Neural progenitor cell (in vitro differentiated cells): ENCODE measurements at regions not wholly inside any gene's neighbourhood (a gene's known extent, or its start where the extent isn't known, plus 50 kb on each side); places are given as distances from the start of the nearest gene placed in this dataset.

Experiments
- DNase-seq: peaks from one replicate; pipeline ENCODE4 v3.0.0-alpha.2; 2016; ENCODE audit warnings: low spot score
- H2AFZ ChIP-seq: fragments of 200-600 bp; sonication (generic); replicated peaks from 2 replicates; pipeline ENCODE4 v1.6.1; 2016; ENCODE audit warnings: antibody characterized with exemption
- H3F3A ChIP-seq: fragments of 200-600 bp; sonication (generic); 2 replicates; pipeline ENCODE4 v1.6.1; 2016; ENCODE audit warnings: antibody characterized with exemption, low read depth
- H3K27ac ChIP-seq: fragments of 200-600 bp; sonication (generic); 2 replicates; pipeline ENCODE4 v1.5.1; 2016; ENCODE audit warnings: mild to moderate bottlenecking
- H3K27me3 ChIP-seq: fragments of 200-600 bp; sonication (generic); 2 replicates; pipeline ENCODE4 v1.6.1; 2016; ENCODE audit warnings: mild to moderate bottlenecking, moderate library complexity
- H3K36me3 ChIP-seq: fragments of 200-600 bp; sonication (generic); 2 replicates; pipeline ENCODE4 v1.5.1; 2016
- H3K4me1 ChIP-seq: fragments of 200-600 bp; sonication (generic); 2 replicates; pipeline ENCODE4 v1.6.1; 2016; ENCODE audit warnings: mixed run types
- H3K4me2 ChIP-seq: fragments of 200-600 bp; sonication (generic); 2 replicates; pipeline ENCODE4 v1.6.1; 2016
- H3K4me3 ChIP-seq: fragments of 200-600 bp; sonication (generic); 2 replicates; pipeline ENCODE4 v1.5.1; 2016
- H3K79me2 ChIP-seq: fragments of 200-600 bp; sonication (generic); 2 replicates; pipeline ENCODE4 v1.6.1; 2016; ENCODE audit warnings: low read depth
- H3K9ac ChIP-seq: fragments of 200-600 bp; sonication (generic); 2 replicates; pipeline ENCODE4 v1.6.1; 2016
- H3K9me3 ChIP-seq: fragments of 200-600 bp; sonication (generic); 2 replicates; pipeline ENCODE4 v1.5.1; 2016; ENCODE audit warnings: low read depth
- H4K20me1 ChIP-seq: fragments of 200-600 bp; sonication (generic); 2 replicates; pipeline ENCODE4 v1.6.1; 2016; ENCODE audit warnings: low read depth
- H3K27ac Mint-ChIP-seq: 3 replicates; pipeline ENCODE4 v1.8.0; 2021; ENCODE audit warnings: mixed read lengths
- H3K27me3 Mint-ChIP-seq: 2 replicates; pipeline ENCODE4 v1.8.0; 2022; ENCODE audit warnings: low read depth, mild to moderate bottlenecking, inconsistent platforms, moderate library complexity, mixed read lengths; ENCODE audit not compliant: insufficient read depth
- H3K36me3 Mint-ChIP-seq: 3 replicates; pipeline ENCODE4 v1.8.0; 2021; ENCODE audit warnings: mixed read lengths
- H3K4me1 Mint-ChIP-seq: 3 replicates; pipeline ENCODE4 v1.8.0; 2021; ENCODE audit warnings: mixed read lengths
- H3K4me3 Mint-ChIP-seq: 3 replicates; pipeline ENCODE4 v1.8.0; 2021; ENCODE audit warnings: mild to moderate bottlenecking, moderate library complexity, mixed read lengths
- H3K9me3 Mint-ChIP-seq: 3 replicates; pipeline ENCODE4 v1.8.0; 2020; ENCODE audit warnings: mixed read lengths
- EZH2 ChIP-seq: fragments of 200-600 bp; sonication (generic); IDR thresholded peaks from 2 replicates; pipeline ENCODE4 v1.6.1; 2017; ENCODE audit warnings: antibody characterized with exemption, mild to moderate bottlenecking, moderate library complexity
- EZH2phosphoT487 ChIP-seq: fragments of 200-600 bp; sonication (generic); IDR thresholded peaks from 2 replicates; pipeline ENCODE4 v1.6.1; 2017; ENCODE audit warnings: antibody characterized with exemption
- TF ChIP-seq, protein P1 (sequence below): fragments of 200-600 bp; sonication (generic); IDR thresholded peaks from 2 replicates; pipeline ENCODE4 v1.5.1; 2017; ENCODE audit warnings: antibody characterized with exemption, mild to moderate bottlenecking

DNA sequence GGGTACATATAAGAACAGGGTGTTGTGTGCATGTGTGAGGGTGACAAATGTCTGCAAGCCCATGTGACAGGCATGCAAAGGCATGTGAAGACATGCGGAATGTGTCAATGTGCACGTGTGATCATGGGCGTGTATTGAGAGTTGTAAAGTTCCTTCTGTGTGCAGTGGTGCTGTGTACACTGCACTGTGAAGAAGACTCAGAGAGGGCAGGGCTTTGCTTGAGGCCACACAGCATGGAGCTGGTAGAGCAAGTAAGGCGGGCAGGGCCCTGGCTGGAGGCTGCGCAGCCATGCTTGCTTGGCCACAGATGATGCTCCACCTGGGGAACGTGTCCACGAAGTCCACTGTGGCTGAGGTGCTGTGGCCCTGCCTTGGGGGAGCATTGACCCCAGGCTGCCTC lies 66.8 kb downstream of the PTPRS start:
- Histone ChIP-seq H3K79me2 (peaks cover 11% of the 10 kb centered on the region), H3K27me3 (no peaks in the 10 kb centered on the region), H3K9me3 (no peaks in the 10 kb centered on the region), H2AFZ (no peak overlapping the region), H3K4me1 (no peaks in the 10 kb centered on the region), H3K27ac (no peak overlapping the region), H3K36me3 (no peaks in the 10 kb centered on the region), H3F3A (peaks cover 10% of the 10 kb centered on the region), H3K9ac (no peak overlapping the region), H4K20me1 (peaks cover 55% of the 10 kb centered on the region), H3K4me2 (no peak overlapping the region), H3K4me3 (no peak overlapping the region)
- TF ChIP-seq, protein P1, sequence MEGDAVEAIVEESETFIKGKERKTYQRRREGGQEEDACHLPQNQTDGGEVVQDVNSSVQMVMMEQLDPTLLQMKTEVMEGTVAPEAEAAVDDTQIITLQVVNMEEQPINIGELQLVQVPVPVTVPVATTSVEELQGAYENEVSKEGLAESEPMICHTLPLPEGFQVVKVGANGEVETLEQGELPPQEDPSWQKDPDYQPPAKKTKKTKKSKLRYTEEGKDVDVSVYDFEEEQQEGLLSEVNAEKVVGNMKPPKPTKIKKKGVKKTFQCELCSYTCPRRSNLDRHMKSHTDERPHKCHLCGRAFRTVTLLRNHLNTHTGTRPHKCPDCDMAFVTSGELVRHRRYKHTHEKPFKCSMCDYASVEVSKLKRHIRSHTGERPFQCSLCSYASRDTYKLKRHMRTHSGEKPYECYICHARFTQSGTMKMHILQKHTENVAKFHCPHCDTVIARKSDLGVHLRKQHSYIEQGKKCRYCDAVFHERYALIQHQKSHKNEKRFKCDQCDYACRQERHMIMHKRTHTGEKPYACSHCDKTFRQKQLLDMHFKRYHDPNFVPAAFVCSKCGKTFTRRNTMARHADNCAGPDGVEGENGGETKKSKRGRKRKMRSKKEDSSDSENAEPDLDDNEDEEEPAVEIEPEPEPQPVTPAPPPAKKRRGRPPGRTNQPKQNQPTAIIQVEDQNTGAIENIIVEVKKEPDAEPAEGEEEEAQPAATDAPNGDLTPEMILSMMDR: no peak
- no peak for DNase-seq
- Mint-ChIP-seq H3K27ac (no peak overlapping the region), H3K9me3 (no peaks in the 10 kb centered on the region), H3K4me3 (no peak overlapping the region), H3K36me3 (peaks cover 22% of the 10 kb centered on the region), H3K4me1 (no peaks in the 10 kb centered on the region), H3K27me3 (no peaks in the 10 kb centered on the region)

DNA sequence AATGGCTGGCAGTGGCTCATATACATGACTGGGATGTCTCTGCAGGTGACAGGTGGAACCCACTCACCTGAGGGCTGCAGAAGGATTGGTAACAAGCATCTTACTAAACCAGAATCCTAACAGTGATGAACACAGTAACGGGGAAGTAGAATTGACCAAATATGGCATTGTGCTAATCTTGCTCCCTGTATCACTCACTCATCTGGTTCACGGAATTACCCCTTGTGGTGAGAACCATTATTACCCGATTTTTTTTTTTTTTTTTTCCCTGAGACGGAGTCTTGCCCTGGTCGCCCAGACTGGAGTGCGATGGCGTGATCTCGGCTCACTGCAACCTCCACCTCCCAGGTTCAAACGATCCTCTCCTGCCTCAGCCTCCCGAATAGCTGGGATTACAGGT lies 69.5 kb downstream of the PTPRS start:
- Histone ChIP-seq H3K4me3 (no peak overlapping the region), H3K79me2 (peaks cover 4% of the 10 kb centered on the region), H3K27ac (no peak overlapping the region), H3F3A (peaks cover 10% of the 10 kb centered on the region), H3K4me1 (no peaks in the 10 kb centered on the region), H3K9me3 (no peaks in the 10 kb centered on the region), H4K20me1 (peaks cover 42% of the 10 kb centered on the region), H3K27me3 (no peaks in the 10 kb centered on the region), H3K36me3 (no peaks in the 10 kb centered on the region), H3K9ac (no peak overlapping the region), H2AFZ (no peak overlapping the region), H3K4me2 (no peak overlapping the region)
- Mint-ChIP-seq H3K4me1 (no peaks in the 10 kb centered on the region), H3K27ac (no peak overlapping the region), H3K4me3 (no peak overlapping the region), H3K9me3 (no peaks in the 10 kb centered on the region), H3K27me3 (no peaks in the 10 kb centered on the region), H3K36me3 (peaks cover 25% of the 10 kb centered on the region)
- DNase-seq: no peak
- TF ChIP-seq, protein P1: peak; percentile 40
- TF ChIP-seq EZH2: no peak

DNA sequence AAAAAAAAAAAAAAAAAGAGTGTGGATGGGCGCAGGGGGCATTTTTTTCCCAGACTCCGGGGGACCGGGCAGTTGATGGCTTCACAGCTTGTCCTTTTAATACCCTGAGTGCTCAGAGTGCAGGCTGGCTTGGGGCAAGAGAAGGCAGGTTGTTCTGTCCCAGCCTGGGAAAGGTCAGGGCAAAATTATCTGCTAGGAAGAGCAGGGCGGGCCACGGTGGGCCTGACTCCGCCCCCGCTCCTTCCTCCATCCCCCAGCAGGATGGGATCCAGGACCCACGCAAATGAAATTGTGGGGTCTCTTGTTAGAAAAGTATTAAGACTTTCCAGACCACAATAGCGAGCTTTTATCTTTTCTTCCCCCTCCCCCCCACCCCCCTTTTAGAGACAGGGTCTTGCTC lies 70.7 kb downstream of the PTPRS start:
- Mint-ChIP-seq H3K9me3 (no peaks in the 10 kb centered on the region), H3K4me1 (no peaks in the 10 kb centered on the region), H3K27ac (no peak overlapping the region), H3K27me3 (no peaks in the 10 kb centered on the region), H3K4me3 (no peak overlapping the region), H3K36me3 (peaks cover 22% of the 10 kb centered on the region)
- DNase-seq: no peak
- Histone ChIP-seq H3K9ac (no peak overlapping the region), H3K27ac (no peak overlapping the region), H3K4me2 (no peak overlapping the region), H3K4me3 (no peak overlapping the region), H4K20me1 (peaks cover 37% of the 10 kb centered on the region), H3K9me3 (no peaks in the 10 kb centered on the region), H3K27me3 (no peaks in the 10 kb centered on the region), H2AFZ (no peak overlapping the region), H3K4me1 (no peaks in the 10 kb centered on the region), H3K36me3 (no peaks in the 10 kb centered on the region), H3K79me2 (no peaks in the 10 kb centered on the region), H3F3A (peaks cover 10% of the 10 kb centered on the region)
- TF ChIP-seq EZH2 (no peak), EZH2phosphoT487 (no peak)
- TF ChIP-seq, protein P1: no peak

DNA sequence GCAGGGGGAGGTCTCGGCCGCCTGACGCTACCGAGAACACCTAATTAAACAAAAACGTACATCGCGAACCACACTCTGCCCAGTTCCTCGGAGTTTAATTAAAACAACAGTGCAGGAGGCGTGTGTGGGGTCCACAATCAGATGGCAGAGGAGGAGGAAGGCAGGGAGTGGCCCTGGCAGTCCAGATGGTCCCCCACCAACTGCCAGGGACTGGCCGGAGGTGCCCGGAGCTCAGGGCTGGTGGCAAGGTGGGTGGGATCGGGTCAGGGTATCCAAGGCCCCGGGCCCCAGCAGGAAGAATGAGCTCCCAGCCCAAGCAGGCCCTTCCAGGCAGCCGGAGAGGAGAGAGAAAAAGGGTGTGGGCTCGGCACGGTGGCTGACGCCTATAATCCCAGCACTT lies 71.3 kb downstream of the PTPRS start:
- Histone ChIP-seq H2AFZ (no peak overlapping the region), H3K27ac (no peak overlapping the region), H3K36me3 (no peaks in the 10 kb centered on the region), H3K9ac (no peak overlapping the region), H3K4me3 (no peak overlapping the region), H3K79me2 (no peaks in the 10 kb centered on the region), H3K9me3 (no peaks in the 10 kb centered on the region), H3F3A (peaks cover 10% of the 10 kb centered on the region), H3K4me2 (no peak overlapping the region), H3K27me3 (no peaks in the 10 kb centered on the region), H3K4me1 (no peaks in the 10 kb centered on the region), H4K20me1 (peaks cover 30% of the 10 kb centered on the region)
- Mint-ChIP-seq H3K4me3 (no peak overlapping the region), H3K4me1 (no peaks in the 10 kb centered on the region), H3K27me3 (no peaks in the 10 kb centered on the region), H3K27ac (no peak overlapping the region), H3K9me3 (no peaks in the 10 kb centered on the region), H3K36me3 (peaks cover 26% of the 10 kb centered on the region)
- TF ChIP-seq EZH2phosphoT487: no peak
- no peak for TF ChIP-seq EZH2
- TF ChIP-seq, protein P1: no peak
- no peak for DNase-seq
